GM12801 (cell line): ENCODE measurements at regions not wholly inside any gene's neighbourhood (a gene's known extent, or its start where the extent isn't known, plus 50 kb on each side); places are given as distances from the start of the nearest gene placed in this dataset.

Experiments
- TF ChIP-seq, protein P1 (sequence below): IDR thresholded peaks from one replicate; pipeline ENCODE4 v1.5.1; 2011; ENCODE audit warnings: control low read depth; ENCODE audit not compliant: insufficient read length; ENCODE audit errors: extremely low read depth

DNA sequence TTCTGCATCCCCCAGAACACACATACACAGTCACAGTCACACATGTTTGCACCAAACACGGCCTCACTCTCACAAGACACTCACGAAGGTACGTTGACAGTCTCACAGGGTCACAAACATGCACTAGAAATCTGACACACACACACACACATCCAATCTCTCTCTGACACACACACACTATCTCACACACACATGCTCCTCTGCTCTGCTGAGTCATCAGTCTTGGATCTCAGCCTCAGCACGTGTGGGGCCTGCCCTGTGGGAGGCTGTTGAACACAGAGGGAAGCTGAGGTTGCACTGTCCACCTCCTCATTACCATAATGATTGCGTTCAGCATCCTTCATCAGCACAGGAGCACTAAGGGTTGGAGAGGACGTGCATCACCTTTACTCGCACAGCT is 188.8 kb downstream of the MTRR start:
- TF ChIP-seq, protein P1, sequence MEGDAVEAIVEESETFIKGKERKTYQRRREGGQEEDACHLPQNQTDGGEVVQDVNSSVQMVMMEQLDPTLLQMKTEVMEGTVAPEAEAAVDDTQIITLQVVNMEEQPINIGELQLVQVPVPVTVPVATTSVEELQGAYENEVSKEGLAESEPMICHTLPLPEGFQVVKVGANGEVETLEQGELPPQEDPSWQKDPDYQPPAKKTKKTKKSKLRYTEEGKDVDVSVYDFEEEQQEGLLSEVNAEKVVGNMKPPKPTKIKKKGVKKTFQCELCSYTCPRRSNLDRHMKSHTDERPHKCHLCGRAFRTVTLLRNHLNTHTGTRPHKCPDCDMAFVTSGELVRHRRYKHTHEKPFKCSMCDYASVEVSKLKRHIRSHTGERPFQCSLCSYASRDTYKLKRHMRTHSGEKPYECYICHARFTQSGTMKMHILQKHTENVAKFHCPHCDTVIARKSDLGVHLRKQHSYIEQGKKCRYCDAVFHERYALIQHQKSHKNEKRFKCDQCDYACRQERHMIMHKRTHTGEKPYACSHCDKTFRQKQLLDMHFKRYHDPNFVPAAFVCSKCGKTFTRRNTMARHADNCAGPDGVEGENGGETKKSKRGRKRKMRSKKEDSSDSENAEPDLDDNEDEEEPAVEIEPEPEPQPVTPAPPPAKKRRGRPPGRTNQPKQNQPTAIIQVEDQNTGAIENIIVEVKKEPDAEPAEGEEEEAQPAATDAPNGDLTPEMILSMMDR, result no peak

DNA sequence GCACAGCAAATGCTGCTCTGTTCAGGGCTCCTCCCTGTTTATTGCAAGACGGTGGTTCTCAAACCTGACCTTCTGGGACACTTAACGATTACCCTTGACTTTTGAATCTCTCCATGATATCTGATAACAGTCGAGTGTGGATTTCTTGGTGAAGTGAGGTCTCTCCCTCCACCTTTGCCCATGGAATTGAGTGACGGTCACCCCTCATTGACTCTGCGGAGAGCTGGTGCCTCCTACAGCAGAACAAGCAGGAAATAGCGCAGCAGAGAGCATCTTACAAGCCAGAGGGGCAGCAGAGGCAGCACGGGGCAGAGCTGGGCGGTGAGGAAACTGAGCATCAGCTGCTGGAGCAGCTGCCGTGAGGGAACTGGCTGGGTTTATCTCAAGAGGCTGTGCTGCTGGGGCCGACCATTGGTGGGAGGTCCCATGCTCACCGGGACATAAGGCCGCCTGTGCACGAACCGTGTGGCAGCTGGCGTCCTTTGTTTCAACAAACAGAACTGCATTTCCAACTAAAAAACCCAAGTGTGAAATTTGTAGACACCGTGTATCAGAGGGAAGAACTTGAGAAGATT is 189.8 kb downstream of the MTRR start:
- TF ChIP-seq, protein P1, result no peak

- TF ChIP-seq, protein P1, result no peak
Measured at GRCh38 chr5:8059337-8059736, 190.4 kb downstream of the MTRR start.

- TF ChIP-seq, protein P1, result no peak
Measured at GRCh38 chr5:8060235-8060952, 191.4 kb downstream of the MTRR start.

GRCh38 chr5:8060953-8061429 is 192.0 kb downstream of the MTRR start:
- TF ChIP-seq, protein P1, result no peak

DNA sequence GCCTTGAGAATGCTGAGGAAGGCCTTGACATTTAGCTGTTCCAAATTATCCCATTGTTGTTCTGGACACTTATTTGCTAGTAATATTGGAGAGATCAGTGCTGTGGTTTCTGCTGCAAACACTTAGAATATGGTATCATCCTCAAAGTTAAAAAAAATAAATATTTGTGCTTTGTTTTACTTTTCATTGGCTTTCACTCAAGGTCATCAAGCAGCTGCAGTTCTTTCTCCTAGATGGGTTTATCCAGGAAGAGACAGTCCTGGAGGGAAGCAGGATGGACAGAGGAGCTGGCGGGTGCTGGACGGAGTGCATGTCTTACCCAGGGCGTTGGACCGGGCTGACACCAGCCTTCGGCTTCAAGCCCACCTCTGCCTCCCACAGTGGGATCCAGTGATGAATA is 193.6 kb downstream of the MTRR start:
- TF ChIP-seq, protein P1, result no peak

- TF ChIP-seq, protein P1, result no peak
Measured at GRCh38 chr5:8068078-8068477, 199.1 kb downstream of the MTRR start.
